ENCODE measurements at regions not wholly inside any gene's neighbourhood (a gene's known extent, or its start where the extent isn't known, plus 50 kb on each side); places are given as distances from the start of the nearest gene placed in this dataset.

- POLR2A ChIA-PET = no interaction called here
- H3K27me3 ChIP-seq (ENCODE audit: control insufficient read depth in 2 of 2, insufficient read depth in 2 of 2, low read length in 2 of 2) = no peaks in the 10 kb centered on the region
- no peaks in the 10 kb centered on the region for H4K20me1 ChIP-seq (replicated peaks; ENCODE audit: control insufficient read depth, insufficient read depth, low read length)
- H3K4me1 ChIP-seq (replicated peaks in 1 of 2; ENCODE audit: control insufficient read depth in 2 of 2, insufficient read depth in 2 of 2, low read length in 2 of 2) = no peaks in the 10 kb centered on the region
- no peaks in the 10 kb centered on the region for H3K36me3 ChIP-seq (ENCODE audit: control insufficient read depth, insufficient read depth, low read length)
- 0% methylated on average over 1 of the region's 1 CpG for WGBS (ENCODE audit: insufficient coverage, low coverage, missing lambda C conversion rate)
- ATAC-seq (no peak), FAIRE-seq (no peak), DNase-seq (ENCODE audit: extremely low read depth in 1 of 4, low spot score in 3 of 4) (no peak)
- no peak overlapping the region for H2AFZ ChIP-seq (ENCODE audit: low read depth, low read length)
- no peaks in the 10 kb centered on the region for H3K9me3 ChIP-seq (replicated peaks; ENCODE audit: control insufficient read depth, insufficient read depth, low read depth, low read length)
- no peaks in the 10 kb centered on the region for H3K79me2 ChIP-seq (ENCODE audit: control insufficient read depth, insufficient read depth, low read length)
- intact Hi-C loops (cut with micrococcal nuclease) = no loop called here
- H3K27ac ChIP-seq (ENCODE audit: extremely low read depth, low read depth, low read length) = no peak overlapping the region
- no peak overlapping the region for H3K4me2 ChIP-seq (ENCODE audit: insufficient read depth, low read length)
- H3K4me3 ChIP-seq = no peak overlapping the region
- CTCF ChIA-PET (ENCODE audit: low intra/inter-chr PET ratio) = no interaction called here
- TF ChIP-seq ZBTB40 (IDR thresholded peaks at IDR 0.05) (peak; percentile 87), ZBTB40 (CRISPR knock-in tag; IDR thresholded peaks at IDR 0.05) (0 out of 2 replicates have a peak, but pooled peaks have one; percentile 14), ZNF277 (CRISPR knock-in tag; IDR thresholded peaks at IDR 0.05; ENCODE audit: borderline replicate concordance) (no peak)
- no TSS peak for BruUV-seq (replicated peaks)
- in situ Hi-C loops (cut with MboI) = no loop called here
- no peak overlapping the region for H3K9ac ChIP-seq (ENCODE audit: insufficient read depth in 1 of 2, low read depth in 2 of 2, low read length in 2 of 2)
- no peaks in the 10 kb centered on the region for H3K9me1 ChIP-seq (ENCODE audit: control insufficient read depth, insufficient read depth, low read length)
Observed at GRCh38 chr16:13312063-13312462, 410.7 kb downstream of the SHISA9 start.
